B cell (primary cell): ENCODE measurements at regions not wholly inside any gene's neighbourhood (a gene's known extent, or its start where the extent isn't known, plus 50 kb on each side); places are given as distances from the start of the nearest gene placed in this dataset.

Experiments
- EZH2 ChIP-seq: IDR thresholded peaks from 2 replicates; pipeline ENCODE4 v1.6.1; 2012; ENCODE audit warnings: borderline replicate concordance, low read depth, mild to moderate bottlenecking, moderate library complexity, low read length; ENCODE audit not compliant: insufficient read depth, poor library complexity, severe bottlenecking
- TF ChIP-seq, protein P1 (sequence below): fragments of 200-600 bp; IDR thresholded peaks from one replicate; pipeline ENCODE4 v1.8.0; 2022; ENCODE audit warnings: antibody characterized with exemption, mild to moderate bottlenecking

- TF ChIP-seq, protein P1, sequence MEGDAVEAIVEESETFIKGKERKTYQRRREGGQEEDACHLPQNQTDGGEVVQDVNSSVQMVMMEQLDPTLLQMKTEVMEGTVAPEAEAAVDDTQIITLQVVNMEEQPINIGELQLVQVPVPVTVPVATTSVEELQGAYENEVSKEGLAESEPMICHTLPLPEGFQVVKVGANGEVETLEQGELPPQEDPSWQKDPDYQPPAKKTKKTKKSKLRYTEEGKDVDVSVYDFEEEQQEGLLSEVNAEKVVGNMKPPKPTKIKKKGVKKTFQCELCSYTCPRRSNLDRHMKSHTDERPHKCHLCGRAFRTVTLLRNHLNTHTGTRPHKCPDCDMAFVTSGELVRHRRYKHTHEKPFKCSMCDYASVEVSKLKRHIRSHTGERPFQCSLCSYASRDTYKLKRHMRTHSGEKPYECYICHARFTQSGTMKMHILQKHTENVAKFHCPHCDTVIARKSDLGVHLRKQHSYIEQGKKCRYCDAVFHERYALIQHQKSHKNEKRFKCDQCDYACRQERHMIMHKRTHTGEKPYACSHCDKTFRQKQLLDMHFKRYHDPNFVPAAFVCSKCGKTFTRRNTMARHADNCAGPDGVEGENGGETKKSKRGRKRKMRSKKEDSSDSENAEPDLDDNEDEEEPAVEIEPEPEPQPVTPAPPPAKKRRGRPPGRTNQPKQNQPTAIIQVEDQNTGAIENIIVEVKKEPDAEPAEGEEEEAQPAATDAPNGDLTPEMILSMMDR = no peak
- TF ChIP-seq EZH2 = no peak
These were observed 390.7 kb downstream of the PREX1 start for GRCh38 chr20:48437146-48437545.
